Right atrium auricular region (tissue), 2 donors: ENCODE measurements at regions not wholly inside any gene's neighbourhood (a gene's known extent, or its start where the extent isn't known, plus 50 kb on each side); places are given as distances from the start of the nearest gene placed in this dataset.

ENCODE experiments used
- DNase-seq: peaks from one replicate; pipeline ENCODE4 v3.0.0-alpha.2; 2019; ENCODE audit warnings: low spot score
- H3K27ac ChIP-seq, 2 donors: fragments of 200-600 bp; sonication (generic); 1 replicate in 1 of 2; 2 replicates in 1 of 2; pipeline ENCODE4 v1.5.1; 2016 to 2019
- H3K27me3 ChIP-seq, 2 donors: fragments of 200-600 bp; sonication (generic); one replicate each; pipeline versions ENCODE4 v1.5.1 to v1.6.0; 2017 to 2019
- H3K36me3 ChIP-seq: fragments of 200-600 bp; sonication (generic); one replicate; pipeline ENCODE4 v1.5.1; 2016
- H3K4me1 ChIP-seq, 2 donors: fragments of 200-600 bp; sonication (generic); one replicate each; pipeline versions ENCODE4 v1.5.1 to v1.6.0; 2017 to 2019
- H3K4me3 ChIP-seq, 2 donors: fragments of 200-600 bp; sonication (generic); 1 replicate in 1 of 2; 2 replicates in 1 of 2; pipeline ENCODE4 v1.5.1; 2017 to 2019; ENCODE audit warnings: mild to moderate bottlenecking in 1 of 2, moderate library complexity in 1 of 2
- H3K9me3 ChIP-seq, 2 donors: fragments of 200-600 bp; sonication (generic); one replicate each; pipeline ENCODE4 v1.5.1; 2019
- CTCF ChIP-seq, 2 donors: fragments of 200-600 bp; sonication (generic); IDR thresholded peaks; one replicate each; pipeline ENCODE4 v1.5.1; 2019; ENCODE audit warnings: antibody characterized with exemption in 2 of 2

- H3K27ac ChIP-seq, result no peak overlapping the region
- DNase-seq, result no peak
- peaks cover 0 to 9% of the 10 kb centered on the region in 2 donors for H3K9me3 ChIP-seq
- no peak for TF ChIP-seq CTCF (IDR thresholded peaks at IDR 0.05)
- no peaks in the 10 kb centered on the region for H3K4me1 ChIP-seq
- H3K27me3 ChIP-seq, result no peaks in the 10 kb centered on the region
- no peaks in the 10 kb centered on the region for H3K36me3 ChIP-seq
- no peak overlapping the region for H3K4me3 ChIP-seq
Observed at GRCh38 chr13:59205501-59205900, 958.2 kb downstream of the DIAPH3 start.

- TF ChIP-seq CTCF (IDR thresholded peaks at IDR 0.05), result no peak
- no peak overlapping the region for H3K27ac ChIP-seq
Observed at GRCh38 chr13:59208405-59209195, 955.1 kb downstream of the DIAPH3 start.

GRCh38 chr13:59210543-59210942 is 953.2 kb downstream of the DIAPH3 start:
- TF ChIP-seq CTCF (IDR thresholded peaks at IDR 0.05), result no peak
- H3K4me3 ChIP-seq, result no peak overlapping the region
- no peaks in the 10 kb centered on the region for H3K36me3 ChIP-seq
- no peak for DNase-seq
- H3K27me3 ChIP-seq, result no peaks in the 10 kb centered on the region
- H3K4me1 ChIP-seq, result no peaks in the 10 kb centered on the region
- H3K9me3 ChIP-seq, result no peaks in the 10 kb centered on the region
- no peak overlapping the region for H3K27ac ChIP-seq

More at GRCh38 chr13:59208405-59209195, 955.1 kb downstream of the DIAPH3 start:
- H3K36me3 ChIP-seq, result no peaks in the 10 kb centered on the region
- DNase-seq, result no peak
- no peaks in the 10 kb centered on the region for H3K4me1 ChIP-seq
- no peaks in the 10 kb centered on the region for H3K27me3 ChIP-seq
- H3K4me3 ChIP-seq, result no peak overlapping the region
- peaks cover 0 to under 1% of the 10 kb centered on the region in 2 donors for H3K9me3 ChIP-seq

GRCh38 chr13:59211606-59212005 is 952.1 kb downstream of the DIAPH3 start:
- Histone ChIP-seq H3K27ac (no peak overlapping the region), H3K4me1 (no peaks in the 10 kb centered on the region), H3K27me3 (no peaks in the 10 kb centered on the region), H3K4me3 (no peak overlapping the region), H3K36me3 (no peaks in the 10 kb centered on the region), H3K9me3 (no peaks in the 10 kb centered on the region)
- TF ChIP-seq CTCF (IDR thresholded peaks at IDR 0.05), result no peak
- no peak for DNase-seq

- TF ChIP-seq CTCF (IDR thresholded peaks at IDR 0.05), result no peak
- Histone ChIP-seq H3K36me3 (no peaks in the 10 kb centered on the region), H3K4me1 (no peaks in the 10 kb centered on the region), H3K27me3 (no peaks in the 10 kb centered on the region), H3K4me3 (no peak overlapping the region), H3K27ac (no peak overlapping the region), H3K9me3 (no peaks in the 10 kb centered on the region)
- no peak for DNase-seq
Observed at GRCh38 chr13:59229401-59229800, 934.3 kb downstream of the DIAPH3 start.

GRCh38 chr13:59229861-59230260 is 933.9 kb downstream of the DIAPH3 start:
- Histone ChIP-seq H3K4me3 (no peak overlapping the region), H3K9me3 (no peaks in the 10 kb centered on the region), H3K27ac (no peak overlapping the region), H3K4me1 (no peaks in the 10 kb centered on the region), H3K36me3 (no peaks in the 10 kb centered on the region), H3K27me3 (no peaks in the 10 kb centered on the region)
- no peak for DNase-seq
- no peak for TF ChIP-seq CTCF (IDR thresholded peaks at IDR 0.05)
